Lower leg skin (tissue), 3 donors: ENCODE measurements at regions not wholly inside any gene's neighbourhood (a gene's known extent, or its start where the extent isn't known, plus 50 kb on each side); places are given as distances from the start of the nearest gene placed in this dataset.
"Not testable (repeated sequence)": the region's sequence is repeated elsewhere in the genome, so short reads cannot be mapped to it uniquely, and the experiment has no call there.

Experiments used
- CTCF ChIP-seq, 3 donors: fragments of 450-650 bp; IDR thresholded peaks; one replicate each; pipeline ENCODE4 v1.5.1; 2016; ENCODE audit warnings: antibody characterized with exemption in 3 of 3, mild to moderate bottlenecking in 3 of 3, moderate library complexity in 2 of 3
- POLR2A ChIP-seq, 2 donors: fragments of 450-650 bp; IDR thresholded peaks; one replicate each; pipeline ENCODE4 v1.6.1; 2016 to 2017; ENCODE audit warnings: antibody characterized with exemption in 2 of 2, mild to moderate bottlenecking in 1 of 2, moderate library complexity in 1 of 2

- TF ChIP-seq CTCF, POLR2A (IDR thresholded peaks at IDR 0.05): not testable (repeated sequence)
These were observed 98.5 kb downstream of the KBTBD2 start for GRCh38 chr7:32793053-32793452.
